Testis (tissue), 2 donors: ENCODE measurements at regions not wholly inside any gene's neighbourhood (a gene's known extent, or its start where the extent isn't known, plus 50 kb on each side); places are given as distances from the start of the nearest gene placed in this dataset.
"Not testable (repeated sequence)": the region's sequence is repeated elsewhere in the genome, so short reads cannot be mapped to it uniquely, and the experiment has no call there.

Source experiments
- DNase-seq: peaks from one replicate; pipeline ENCODE4 v3.0.0-alpha.2; 2019
- H3K27ac ChIP-seq, 2 donors: fragments of 200-600 bp; sonication (generic); one replicate each; pipeline ENCODE4 v1.5.1; 2019
- H3K27me3 ChIP-seq: fragments of 200-600 bp; sonication (generic); one replicate; pipeline ENCODE4 v1.5.1; 2019
- H3K36me3 ChIP-seq: fragments of 200-600 bp; sonication (generic); one replicate; pipeline ENCODE4 v1.5.1; 2017; ENCODE audit warnings: low read depth; ENCODE audit errors: missing control alignments
- H3K4me1 ChIP-seq: fragments of 200-600 bp; sonication (generic); one replicate; pipeline ENCODE4 v1.5.1; 2019
- H3K4me3 ChIP-seq, 2 donors: fragments of 200-600 bp; sonication (generic); one replicate each; pipeline ENCODE4 v1.5.1; 2017 to 2019
- H3K9me3 ChIP-seq: fragments of 200-600 bp; sonication (generic); one replicate; pipeline ENCODE4 v1.5.1; 2017
- CTCF ChIP-seq, 3 experiments: fragments of 450-650 bp in 2 of 3; fragments of 200-600 bp in 1 of 3; sonication (generic) in 1 of 3; IDR thresholded peaks; one replicate each; pipeline ENCODE4 v1.5.1; 2016 to 2019; ENCODE audit warnings: antibody characterized with exemption in 3 of 3, mild to moderate bottlenecking in 2 of 3, moderate library complexity in 1 of 3
- POLR2A ChIP-seq: fragments of 450-650 bp; IDR thresholded peaks from one replicate; pipeline ENCODE4 v1.6.1; 2017; ENCODE audit warnings: antibody characterized with exemption, mild to moderate bottlenecking, moderate library complexity
- WGBS, 2 donors: methylation state at CpG; one replicate each; pipeline ENCODE4 v1.1.5; 2018; 5-methylcytosine and 5-hydroxymethylcytosine counted together
- intact Hi-C: fragments of 100-400 bp; cut with DNase I; formaldehyde crosslinking; loops from one replicate; pipeline ENCODE4 v1.15.1; 2023; ENCODE audit warnings: low total_unique reads

GRCh38 chr12:87428701-87429277 lies 600.4 kb downstream of the C12orf50 start:
- 89 to 96% methylated on average over 1 of the region's 1 CpG for WGBS, 2 donors
- H3K27ac ChIP-seq: no peak overlapping the region
- no peak for DNase-seq

GRCh38 chr12:87427770-87428169 lies 601.4 kb downstream of the C12orf50 start:
- DNase-seq: no peak
- no peaks in the 10 kb centered on the region for H3K4me1 ChIP-seq
- H3K27me3 ChIP-seq: no peaks in the 10 kb centered on the region
- intact Hi-C loops: no loop called here
- H3K36me3 ChIP-seq: no peaks in the 10 kb centered on the region
- no peak overlapping the region for H3K4me3 ChIP-seq
- TF ChIP-seq POLR2A: no peak
- no peak for TF ChIP-seq CTCF (IDR thresholded peaks at IDR 0.05)
- no peaks in the 10 kb centered on the region for H3K9me3 ChIP-seq
- H3K27ac ChIP-seq: no peak overlapping the region
- WGBS, 2 donors: 94% methylated on average over 1 of the region's 1 CpG

More at GRCh38 chr12:87428701-87429277, 600.4 kb downstream of the C12orf50 start:
- Histone ChIP-seq H3K4me1 (no peaks in the 10 kb centered on the region), H3K36me3 (no peaks in the 10 kb centered on the region), H3K9me3 (no peaks in the 10 kb centered on the region), H3K4me3 (no peak overlapping the region), H3K27me3 (no peaks in the 10 kb centered on the region)
- no peak for TF ChIP-seq CTCF (IDR thresholded peaks at IDR 0.05)
- no peak for TF ChIP-seq POLR2A
- intact Hi-C loops: no loop called here

- no peak for TF ChIP-seq POLR2A
- TF ChIP-seq CTCF (IDR thresholded peaks at IDR 0.05): no peak
- WGBS, 2 donors: 90 to 92% methylated on average over 2 of the region's 2 CpGs
- no peaks in the 10 kb centered on the region for H3K4me1 ChIP-seq
- H3K9me3 ChIP-seq: no peaks in the 10 kb centered on the region
- no peak overlapping the region for H3K4me3 ChIP-seq
- no peak for DNase-seq
- intact Hi-C loops: no loop called here
- no peaks in the 10 kb centered on the region for H3K27me3 ChIP-seq
- no peaks in the 10 kb centered on the region for H3K36me3 ChIP-seq
- H3K27ac ChIP-seq: no peak overlapping the region
Measured at GRCh38 chr12:87425942-87426554, 603.2 kb downstream of the C12orf50 start.

GRCh38 chr12:87421233-87421632 lies 608.0 kb downstream of the C12orf50 start:
- intact Hi-C loops, DNase-seq, H3K4me1 ChIP-seq, H3K36me3 ChIP-seq, H3K9me3 ChIP-seq, H3K4me3 ChIP-seq, H3K27ac ChIP-seq, H3K27me3 ChIP-seq: not testable (repeated sequence)
- 98 to 100% methylated on average over 2 of the region's 2 CpGs for WGBS, 2 donors

- H3K27me3 ChIP-seq: no peaks in the 10 kb centered on the region
- TF ChIP-seq CTCF (IDR thresholded peaks at IDR 0.05): no peak
- TF ChIP-seq POLR2A: no peak
- H3K4me3 ChIP-seq: no peak overlapping the region
- H3K4me1 ChIP-seq: no peaks in the 10 kb centered on the region
- intact Hi-C loops: no loop called here
- DNase-seq: no peak
- H3K9me3 ChIP-seq: no peaks in the 10 kb centered on the region
- no peak overlapping the region for H3K27ac ChIP-seq
- no peaks in the 10 kb centered on the region for H3K36me3 ChIP-seq
- 28 to 44% methylated on average over 2 of the region's 2 CpGs for WGBS, 2 donors
Measured at GRCh38 chr12:87413784-87414183, 615.4 kb downstream of the C12orf50 start.
